22Rv1 (cell line): ENCODE measurements at regions not wholly inside any gene's neighbourhood (a gene's known extent, or its start where the extent isn't known, plus 50 kb on each side); places are given as distances from the start of the nearest gene placed in this dataset.
"Not testable (repeated sequence)": the region's sequence is repeated elsewhere in the genome, so short reads cannot be mapped to it uniquely, and the experiment has no call there.

ENCODE experiments used
- H3K27ac ChIP-seq: fragments of 450-650 bp; 2 replicates; pipeline ENCODE4 v1.5.1; 2017
- CTCF ChIP-seq: fragments of 450-650 bp; IDR thresholded peaks from 2 replicates; pipeline ENCODE4 v1.5.1; 2017; ENCODE audit warnings: mild to moderate bottlenecking
- ZFX ChIP-seq: fragments of 450-650 bp; IDR thresholded peaks from 2 replicates; pipeline ENCODE4 v1.6.1; 2017; ENCODE audit warnings: antibody characterized with exemption, borderline replicate concordance

GRCh38 chr20:48371211-48371610 is 456.6 kb downstream of the PREX1 start:
- H3K27ac ChIP-seq, result no peak overlapping the region
- no peak for TF ChIP-seq ZFX
- TF ChIP-seq CTCF, result no peak

- not testable (repeated sequence) for H3K27ac ChIP-seq
These were observed 459.2 kb downstream of the PREX1 start for GRCh38 chr20:48368580-48369021.

- H3K27ac ChIP-seq, result not testable (repeated sequence)
These were observed 460.0 kb downstream of the PREX1 start for GRCh38 chr20:48367541-48368358.

- no peak overlapping the region for H3K27ac ChIP-seq
These were observed 461.6 kb downstream of the PREX1 start for GRCh38 chr20:48366230-48366629.

GRCh38 chr20:48364688-48365421 is 462.9 kb downstream of the PREX1 start:
- TF ChIP-seq ZFX (no peak), CTCF (no peak)
- no peak overlapping the region for H3K27ac ChIP-seq

More at GRCh38 chr20:48366230-48366629, 461.6 kb downstream of the PREX1 start:
- no peak for TF ChIP-seq ZFX
- TF ChIP-seq CTCF, result no peak

GRCh38 chr20:48364055-48364454 is 463.7 kb downstream of the PREX1 start:
- no peak for TF ChIP-seq CTCF
- TF ChIP-seq ZFX, result no peak
- H3K27ac ChIP-seq, result no peak overlapping the region

- no peak overlapping the region for H3K27ac ChIP-seq
- TF ChIP-seq CTCF, result no peak
- TF ChIP-seq ZFX, result no peak
These were observed 467.3 kb downstream of the PREX1 start for GRCh38 chr20:48360342-48360975.
